Stimulated activated CD4-positive, alpha-beta T cell treated with anti-CD3 and anti-CD28 coated beads, Interleukin-1b, Interleukin-23, amount 100 ng/mL, for 4 hours (primary cell): ENCODE measurements at regions not wholly inside any gene's neighbourhood (a gene's known extent, or its start where the extent isn't known, plus 50 kb on each side); places are given as distances from the start of the nearest gene placed in this dataset.

Source experiments
- DNase-seq, 2 donors: peaks; one replicate each; pipeline ENCODE4 v3.0.0-alpha.2; 2020; ENCODE audit warnings: low read depth in 2 of 2

- no peak for DNase-seq
These were observed 505.9 kb upstream of the MANEA start for GRCh38 chr6:95071464-95071863.

DNA sequence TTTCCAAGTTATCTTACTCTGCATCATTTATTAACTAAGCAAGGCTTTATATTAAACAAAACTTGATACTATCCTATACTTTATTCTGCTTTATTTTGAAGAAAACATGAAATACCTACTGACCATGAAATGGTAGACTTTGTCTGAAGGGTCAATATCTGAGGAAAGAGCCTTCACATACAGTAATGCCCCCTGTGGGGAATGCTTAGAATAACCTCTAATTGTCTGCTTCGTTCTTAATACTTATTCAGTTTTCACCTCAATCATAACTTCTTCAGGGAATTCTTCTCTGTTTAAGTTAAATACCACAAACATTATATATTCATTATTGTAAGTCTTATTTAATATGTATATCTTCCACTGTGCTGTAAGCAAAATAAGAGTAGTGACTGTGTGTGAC lies 498.9 kb upstream of the MANEA start:
- no peak for DNase-seq

DNA sequence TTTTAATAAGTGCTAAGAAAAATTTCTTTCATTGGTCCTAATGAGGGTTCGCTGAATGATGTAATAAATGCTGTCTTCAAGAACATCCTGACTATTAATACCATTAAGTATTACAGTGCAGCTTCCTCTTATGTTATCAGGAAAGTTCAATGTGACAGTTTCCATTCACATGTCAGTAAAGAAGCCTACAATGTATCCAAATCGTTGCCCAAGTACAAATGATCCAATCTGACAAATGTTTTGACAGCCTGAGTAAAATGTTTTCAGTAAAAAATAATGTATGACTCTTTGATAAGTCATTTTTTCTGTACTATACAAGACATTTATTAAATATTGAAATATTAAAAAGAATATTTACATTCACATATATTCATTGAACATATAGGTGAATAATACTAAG lies 496.1 kb upstream of the MANEA start:
- DNase-seq, result no peak

DNA sequence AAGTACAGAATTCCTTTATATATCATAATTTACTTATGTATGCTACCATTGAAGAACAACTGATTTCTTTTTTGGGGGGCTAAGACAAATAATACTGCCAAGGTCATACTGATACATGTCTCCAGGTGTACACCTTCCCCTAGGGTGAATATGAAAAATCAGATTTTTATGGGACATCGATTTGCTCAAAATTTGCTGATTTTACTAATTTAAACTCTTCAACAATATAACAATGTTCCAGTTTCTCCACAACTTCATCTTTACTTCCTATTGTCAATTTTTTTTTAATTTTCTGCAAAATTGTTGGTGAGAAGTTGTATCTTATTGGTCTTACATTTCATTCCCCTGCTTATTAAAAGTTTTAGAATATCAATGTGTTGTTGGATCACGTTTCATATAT lies 495.4 kb upstream of the MANEA start:
- DNase-seq, result no peak

GRCh38 chr6:95083506-95083905 lies 493.8 kb upstream of the MANEA start:
- no peak for DNase-seq

GRCh38 chr6:95084867-95085266 lies 492.5 kb upstream of the MANEA start:
- no peak for DNase-seq

DNA sequence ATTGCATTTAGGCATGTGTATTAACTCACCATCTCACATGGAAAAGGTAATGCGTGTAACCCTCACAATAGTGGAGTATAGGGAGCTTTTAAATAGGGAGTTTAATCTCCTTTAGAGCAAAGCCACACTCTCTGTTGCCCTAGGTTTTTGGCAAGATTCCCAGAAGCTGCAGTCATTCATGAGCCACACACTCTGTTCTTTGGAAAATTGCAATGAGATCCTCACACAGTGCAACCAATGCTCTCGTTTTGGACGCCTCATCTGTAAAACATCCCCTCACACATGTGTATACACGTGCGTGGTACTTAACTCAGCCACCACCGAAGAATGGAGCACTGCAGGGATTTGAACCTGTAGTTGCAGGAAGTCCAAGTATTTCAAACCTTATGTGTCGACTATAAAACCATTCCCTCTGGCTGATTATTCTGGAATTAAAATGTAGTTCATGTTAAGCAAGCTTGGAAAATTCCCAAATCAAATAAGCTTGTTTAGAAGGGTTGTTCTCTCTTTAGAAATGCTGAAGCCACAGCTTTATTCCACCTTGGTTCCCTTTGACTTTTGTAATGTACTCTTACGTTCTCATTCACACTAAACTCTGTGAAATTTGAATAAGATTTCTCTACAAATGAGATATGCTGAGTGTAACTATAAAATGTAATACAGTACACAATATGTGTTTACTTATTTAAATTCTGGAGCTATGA lies 489.8 kb upstream of the MANEA start:
- DNase-seq, result no peak

DNA sequence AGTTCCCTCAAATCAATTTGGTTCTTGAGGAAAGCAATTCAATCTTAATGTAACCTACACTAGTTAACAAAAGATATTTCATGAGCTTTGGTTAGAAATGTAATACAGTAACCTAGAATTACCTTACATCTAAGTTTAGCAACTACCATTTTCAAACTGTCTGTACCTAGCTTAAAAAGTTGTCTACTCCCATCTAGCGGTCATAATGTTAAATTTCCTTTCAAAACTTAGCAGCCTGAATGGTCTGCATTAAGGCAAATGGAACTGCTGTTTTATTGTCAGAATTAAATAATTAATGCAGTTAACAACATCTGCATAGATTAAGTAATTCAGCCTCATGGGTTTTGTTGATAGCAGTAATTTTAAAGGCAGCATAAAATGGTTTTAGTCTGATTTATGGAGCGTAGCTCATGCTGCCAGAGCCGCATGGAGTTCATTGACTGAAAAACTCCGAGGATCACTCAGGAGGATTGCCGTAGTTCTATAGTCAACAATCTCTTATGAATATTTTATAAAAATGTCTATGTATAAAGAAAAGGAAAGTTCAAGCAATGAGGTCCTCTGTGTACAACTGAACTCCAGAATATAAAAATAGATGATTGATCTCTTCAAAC lies 485.4 kb upstream of the MANEA start:
- DNase-seq, result no peak

DNA sequence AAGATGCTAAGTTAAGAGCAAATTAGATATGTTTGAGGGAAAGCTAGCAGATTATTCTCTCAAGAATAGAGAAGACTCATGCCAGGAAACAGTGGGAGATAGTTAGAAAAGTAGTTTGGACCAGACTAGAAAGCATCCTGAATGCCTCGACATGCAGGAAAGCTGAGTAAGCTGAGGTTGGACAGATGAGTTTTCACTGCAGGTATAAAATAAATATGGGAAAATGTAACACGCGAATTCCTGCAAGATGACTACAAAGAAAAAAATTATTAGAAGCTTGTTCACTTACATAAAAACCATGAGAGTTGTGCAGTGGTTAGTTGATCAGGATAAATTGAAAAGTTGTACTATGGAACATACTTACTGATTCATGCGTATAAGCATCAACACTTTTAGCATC lies 484.2 kb upstream of the MANEA start:
- no peak for DNase-seq

DNA sequence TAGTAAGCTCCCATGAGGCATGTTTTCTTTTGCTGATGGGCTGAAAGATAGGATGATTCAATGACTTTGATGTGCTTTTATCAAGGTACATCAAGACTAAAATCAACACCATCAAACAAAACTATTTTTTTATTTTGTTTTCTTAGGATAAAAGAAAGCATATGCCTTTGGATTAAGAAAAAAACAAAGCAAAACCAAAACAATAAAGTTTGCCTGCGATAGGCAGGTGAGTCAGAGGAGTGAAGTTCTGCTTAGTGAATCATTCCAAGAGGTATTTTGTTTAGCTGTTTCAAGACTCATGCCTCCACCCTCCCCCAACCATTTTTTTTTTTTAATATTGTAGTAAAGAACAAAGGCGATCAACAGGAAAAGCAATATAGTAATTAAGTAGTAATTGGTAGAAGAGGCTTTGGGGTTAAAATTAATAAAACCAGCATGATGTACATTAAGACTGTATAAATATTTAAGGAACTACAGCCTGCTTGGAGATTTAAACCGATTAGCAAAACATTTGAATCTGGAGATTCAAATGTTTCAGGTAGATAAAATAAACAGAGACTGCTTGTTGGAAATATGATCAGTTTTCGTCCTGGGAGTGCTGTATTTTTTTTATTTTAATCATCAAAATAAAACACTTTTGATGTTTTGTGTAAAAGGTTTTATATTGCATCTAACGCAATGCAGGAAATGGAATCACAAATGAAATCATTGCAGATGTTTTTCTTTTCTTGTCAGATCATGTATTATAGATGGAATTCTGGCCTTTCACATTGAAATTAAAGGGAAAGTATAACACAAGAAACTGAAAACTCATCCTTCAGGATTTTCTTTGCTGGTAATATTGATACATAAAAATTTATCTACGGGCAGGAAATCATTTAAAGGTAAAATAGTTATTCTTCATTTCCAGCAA lies 482.3 kb upstream of the MANEA start:
- no peak for DNase-seq

GRCh38 chr6:95095855-95096254 lies 481.5 kb upstream of the MANEA start:
- DNase-seq, result no peak

GRCh38 chr6:95099410-95099809 lies 477.9 kb upstream of the MANEA start:
- DNase-seq, result no peak

DNA sequence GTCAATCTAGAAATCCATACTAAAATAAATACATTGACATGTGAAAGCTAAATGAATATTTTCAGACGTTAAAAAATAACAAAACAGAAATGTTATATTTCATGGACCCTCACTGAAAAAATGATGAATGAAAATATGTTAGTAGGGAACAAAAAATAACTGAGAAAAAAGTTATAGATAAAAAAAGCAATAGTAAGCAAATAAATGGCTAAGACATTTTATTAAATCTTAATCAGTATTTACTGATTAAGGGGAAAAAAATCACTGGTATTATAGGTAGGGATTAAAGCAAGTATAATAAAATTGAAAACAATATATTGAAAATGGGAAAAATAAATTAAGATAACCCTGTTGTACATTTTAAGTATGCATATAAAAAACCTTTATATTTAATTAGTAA lies 468.1 kb upstream of the MANEA start:
- DNase-seq, result no peak

GRCh38 chr6:95110767-95111166 lies 466.6 kb upstream of the MANEA start:
- no peak for DNase-seq

GRCh38 chr6:95117236-95117635 lies 460.1 kb upstream of the MANEA start:
- no peak for DNase-seq

DNA sequence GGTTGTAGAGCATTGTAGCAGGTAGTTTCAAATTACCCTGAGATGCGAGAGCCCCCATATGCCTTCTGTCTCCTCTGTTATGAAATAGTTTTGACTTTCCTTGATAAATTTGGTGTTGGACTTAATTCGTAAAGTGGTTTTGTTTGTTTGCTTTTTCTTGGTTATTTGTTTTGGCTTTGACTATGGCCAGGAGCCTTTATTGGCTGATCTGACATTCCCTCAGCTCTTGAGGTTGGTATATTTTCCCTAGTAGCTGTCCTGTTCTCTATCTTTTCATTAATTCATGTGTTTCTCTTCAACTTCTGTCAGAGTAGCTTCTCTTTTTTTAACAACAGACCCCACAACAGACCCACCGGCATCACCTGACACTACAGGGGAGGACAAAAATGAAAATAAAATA lies 457.4 kb upstream of the MANEA start:
- no peak for DNase-seq

GRCh38 chr6:95120984-95121383 lies 456.4 kb upstream of the MANEA start:
- DNase-seq, result no peak

DNA sequence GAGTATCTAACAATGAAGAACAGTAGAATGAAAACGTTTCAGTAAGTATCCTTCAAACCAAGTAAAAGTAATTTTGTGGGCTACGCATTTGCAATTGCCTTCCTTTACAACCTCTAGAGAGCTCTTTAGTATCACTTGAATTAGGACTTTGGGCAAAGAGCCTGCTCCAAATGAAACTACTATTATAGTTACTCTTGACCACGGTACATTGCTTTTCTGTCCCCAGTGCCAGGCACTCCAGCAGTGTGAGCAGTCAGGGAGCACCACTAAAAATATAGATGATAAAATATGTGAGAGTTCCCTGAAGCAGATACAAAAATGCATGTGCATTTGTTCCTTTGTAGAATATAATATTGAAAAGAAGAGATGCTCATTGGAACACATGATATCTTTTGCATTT lies 450.1 kb upstream of the MANEA start:
- no peak for DNase-seq

GRCh38 chr6:95128439-95128838 lies 448.9 kb upstream of the MANEA start:
- no peak for DNase-seq

GRCh38 chr6:95128947-95129346 lies 448.4 kb upstream of the MANEA start:
- DNase-seq, result no peak

DNA sequence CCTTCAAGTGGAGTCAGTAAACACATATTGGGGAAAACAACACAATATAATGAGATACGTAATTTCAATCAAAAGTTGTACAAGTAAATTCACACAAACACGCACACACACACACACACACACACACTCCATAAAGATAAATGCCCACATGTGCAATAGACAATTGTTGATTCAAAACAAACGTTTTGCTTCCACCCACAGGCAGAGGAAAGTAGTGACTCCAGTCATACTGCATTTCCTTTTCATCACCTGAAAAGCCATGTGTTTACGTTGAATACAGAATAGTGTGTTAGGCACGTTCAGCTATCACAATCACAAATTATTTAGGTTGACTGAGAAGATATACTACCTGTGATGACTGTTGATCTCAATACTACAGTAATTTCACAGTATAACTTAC lies 443.8 kb upstream of the MANEA start:
- DNase-seq, result no peak

DNA sequence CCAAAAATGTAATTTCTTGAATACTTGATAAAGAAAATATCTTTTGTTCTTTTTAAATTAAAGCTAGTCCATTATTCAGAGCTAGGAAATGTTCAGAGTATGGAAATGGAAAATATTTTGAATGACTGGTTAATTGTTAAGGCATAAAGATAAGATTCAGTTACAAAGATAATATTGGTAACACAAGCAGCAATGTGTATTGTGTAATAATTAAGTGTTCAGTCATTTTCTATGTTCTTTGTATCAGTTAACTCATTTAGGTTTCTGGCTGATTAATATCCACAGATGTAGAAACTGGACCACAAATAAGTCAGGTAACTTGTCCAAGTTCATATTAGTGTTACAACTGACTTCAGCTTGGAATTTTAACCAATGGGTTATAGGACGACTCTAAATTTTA lies 442.2 kb upstream of the MANEA start:
- DNase-seq, result no peak

- DNase-seq, result no peak
These were observed 435.2 kb upstream of the MANEA start for GRCh38 chr6:95142101-95142500.
